ENCODE measurements at regions not wholly inside any gene's neighbourhood (a gene's known extent, or its start where the extent isn't known, plus 50 kb on each side); places are given as distances from the start of the nearest gene placed in this dataset.

GRCh38 chr16:17839907-17840306 lies 369.1 kb upstream of the XYLT1 start:
- no peaks in the 10 kb centered on the region for H3K9me3 Mint-ChIP-seq (ENCODE audit: insufficient read depth)

GRCh38 chr16:17839272-17839671 lies 368.5 kb upstream of the XYLT1 start:
- no peaks in the 10 kb centered on the region for H4K20me1 ChIP-seq (ENCODE audit: control insufficient read depth, insufficient read depth, low read length, poor library complexity, severe bottlenecking)
- Mint-ChIP-seq H3K27me3 (peaks cover 34% of the 10 kb centered on the region), H3K4me1 (no peaks in the 10 kb centered on the region), H3K9me3 (ENCODE audit: insufficient read depth) (no peaks in the 10 kb centered on the region), H3K27ac (no peak overlapping the region), H3K4me3 (no peak overlapping the region)
- no peak overlapping the region for H3K9ac ChIP-seq (ENCODE audit: low read length)
- peaks cover 0 to 3% (median 0%) of the 10 kb centered on the region in 4 experiments for H3K27me3 ChIP-seq (replicated peaks in 1 of 4; ENCODE audit: control extremely low read depth in 1 of 4, control insufficient read depth in 3 of 4, insufficient read depth in 4 of 4, low read length in 3 of 4)
- H3K36me3 ChIP-seq (replicated peaks in 1 of 2; ENCODE audit: control extremely low read depth in 1 of 2, control insufficient read depth in 1 of 2, extremely low read depth in 1 of 2, insufficient read depth in 2 of 2, low read length in 1 of 2): no peaks in the 10 kb centered on the region
- 86% methylated on average over 8 of the region's 9 CpGs for WGBS (ENCODE audit: insufficient coverage)
- TF ChIP-seq, protein P1, sequence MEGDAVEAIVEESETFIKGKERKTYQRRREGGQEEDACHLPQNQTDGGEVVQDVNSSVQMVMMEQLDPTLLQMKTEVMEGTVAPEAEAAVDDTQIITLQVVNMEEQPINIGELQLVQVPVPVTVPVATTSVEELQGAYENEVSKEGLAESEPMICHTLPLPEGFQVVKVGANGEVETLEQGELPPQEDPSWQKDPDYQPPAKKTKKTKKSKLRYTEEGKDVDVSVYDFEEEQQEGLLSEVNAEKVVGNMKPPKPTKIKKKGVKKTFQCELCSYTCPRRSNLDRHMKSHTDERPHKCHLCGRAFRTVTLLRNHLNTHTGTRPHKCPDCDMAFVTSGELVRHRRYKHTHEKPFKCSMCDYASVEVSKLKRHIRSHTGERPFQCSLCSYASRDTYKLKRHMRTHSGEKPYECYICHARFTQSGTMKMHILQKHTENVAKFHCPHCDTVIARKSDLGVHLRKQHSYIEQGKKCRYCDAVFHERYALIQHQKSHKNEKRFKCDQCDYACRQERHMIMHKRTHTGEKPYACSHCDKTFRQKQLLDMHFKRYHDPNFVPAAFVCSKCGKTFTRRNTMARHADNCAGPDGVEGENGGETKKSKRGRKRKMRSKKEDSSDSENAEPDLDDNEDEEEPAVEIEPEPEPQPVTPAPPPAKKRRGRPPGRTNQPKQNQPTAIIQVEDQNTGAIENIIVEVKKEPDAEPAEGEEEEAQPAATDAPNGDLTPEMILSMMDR (IDR thresholded peaks at IDR 0.05): no peak
- TF ChIP-seq EZH2 (IDR thresholded peaks at IDR 0.05; ENCODE audit: borderline replicate concordance, insufficient read depth, low read depth, low read length, poor library complexity, severe bottlenecking): no peak
- H3K4me1 ChIP-seq (ENCODE audit: control insufficient read depth in 2 of 2, insufficient read depth in 2 of 2, low read length in 2 of 2): no peaks in the 10 kb centered on the region
- no peak overlapping the region for H3K4me2 ChIP-seq (replicated peaks; ENCODE audit: low read depth, low read length, poor library complexity, severe bottlenecking)
- H2AFZ ChIP-seq (ENCODE audit: insufficient read depth, low read depth, low read length, poor library complexity, severe bottlenecking): no peak overlapping the region
- CTCF ChIA-PET: no interaction called here
- no peak for ATAC-seq (ENCODE audit: low read depth)
- H3K4me3 ChIP-seq (ENCODE audit: control extremely low read depth in 1 of 5, extremely low read depth in 1 of 5, insufficient read depth in 1 of 5, low read depth in 2 of 5, low read length in 4 of 5): no peak overlapping the region
- intact Hi-C loops (cut with micrococcal nuclease): no loop called here
- POLR2A ChIA-PET: no interaction called here
- no peak for DNase-seq
- no peaks in the 10 kb centered on the region for H3K79me2 ChIP-seq (ENCODE audit: control insufficient read depth, insufficient read depth, low read length)
- no peak overlapping the region for H3K27ac ChIP-seq (ENCODE audit: low read length in 2 of 2)
- H3K9me3 ChIP-seq (ENCODE audit: control extremely low read depth in 1 of 3, control insufficient read depth in 2 of 3, insufficient read depth in 1 of 3, low read length in 2 of 3): peaks cover 0 to 4% (median 1%) of the 10 kb centered on the region in 3 donors

More at GRCh38 chr16:17839907-17840306, 369.1 kb upstream of the XYLT1 start:
- CTCF ChIA-PET: no interaction called here
- no peak for DNase-seq
- Mint-ChIP-seq H3K4me1 (no peaks in the 10 kb centered on the region), H3K4me3 (no peak overlapping the region), H3K27me3 (peaks cover 29% of the 10 kb centered on the region), H3K27ac (no peak overlapping the region)
- H4K20me1 ChIP-seq (ENCODE audit: control insufficient read depth, insufficient read depth, low read length, poor library complexity, severe bottlenecking): no peaks in the 10 kb centered on the region
- no peaks in the 10 kb centered on the region for H3K79me2 ChIP-seq (ENCODE audit: control insufficient read depth, insufficient read depth, low read length)
- H3K4me3 ChIP-seq (ENCODE audit: control extremely low read depth in 1 of 5, extremely low read depth in 1 of 5, insufficient read depth in 1 of 5, low read depth in 2 of 5, low read length in 4 of 5): no peak overlapping the region
- H3K36me3 ChIP-seq (replicated peaks in 1 of 2; ENCODE audit: control extremely low read depth in 1 of 2, control insufficient read depth in 1 of 2, extremely low read depth in 1 of 2, insufficient read depth in 2 of 2, low read length in 1 of 2): no peaks in the 10 kb centered on the region
- no peaks in the 10 kb centered on the region for H3K4me1 ChIP-seq (ENCODE audit: control insufficient read depth in 2 of 2, insufficient read depth in 2 of 2, low read length in 2 of 2)
- peaks cover 0 to 3% (median 0%) of the 10 kb centered on the region in 4 experiments for H3K27me3 ChIP-seq (replicated peaks in 1 of 4; ENCODE audit: control extremely low read depth in 1 of 4, control insufficient read depth in 3 of 4, insufficient read depth in 4 of 4, low read length in 3 of 4)
- TF ChIP-seq, protein P1 (IDR thresholded peaks at IDR 0.05): no peak
- TF ChIP-seq EZH2 (IDR thresholded peaks at IDR 0.05; ENCODE audit: borderline replicate concordance, insufficient read depth, low read depth, low read length, poor library complexity, severe bottlenecking): no peak
- H3K9ac ChIP-seq (ENCODE audit: low read length): no peak overlapping the region
- ATAC-seq (ENCODE audit: low read depth): no peak
- H2AFZ ChIP-seq (ENCODE audit: insufficient read depth, low read depth, low read length, poor library complexity, severe bottlenecking): no peak overlapping the region
- POLR2A ChIA-PET: no interaction called here
- no peak overlapping the region for H3K4me2 ChIP-seq (replicated peaks; ENCODE audit: low read depth, low read length, poor library complexity, severe bottlenecking)
- WGBS (ENCODE audit: insufficient coverage): 75% methylated on average over 2 of the region's 5 CpGs
- no peak overlapping the region for H3K27ac ChIP-seq (ENCODE audit: low read length in 2 of 2)
- intact Hi-C loops (cut with micrococcal nuclease): no loop called here
- H3K9me3 ChIP-seq (ENCODE audit: control extremely low read depth in 1 of 3, control insufficient read depth in 2 of 3, insufficient read depth in 1 of 3, low read length in 2 of 3): peaks cover 0 to 4% (median 1%) of the 10 kb centered on the region in 3 donors

Data from B cell (primary cell).